Osteoblast (primary cell): ENCODE measurements at regions not wholly inside any gene's neighbourhood (a gene's known extent, or its start where the extent isn't known, plus 50 kb on each side); places are given as distances from the start of the nearest gene placed in this dataset.

Experiments
- DNase-seq: peaks from one replicate; pipeline ENCODE4 v3.0.0; 2011; ENCODE audit warnings: low spot score, mixed read lengths; ENCODE audit not compliant: insufficient read length; ENCODE audit errors: missing footprints
- H2AFZ ChIP-seq: 2 replicates; pipeline ENCODE4 v1.6.0; 2011; ENCODE audit warnings: mild to moderate bottlenecking, low read length
- H3K27ac ChIP-seq: 2 replicates; pipeline ENCODE4 v1.5.1; 2011; ENCODE audit warnings: mild to moderate bottlenecking, low read depth, low read length, moderate library complexity
- H3K27me3 ChIP-seq: 2 replicates; pipeline ENCODE4 v1.6.0; 2012; ENCODE audit warnings: mild to moderate bottlenecking, control low read depth, inconsistent platforms, low read length, moderate library complexity; ENCODE audit not compliant: insufficient read depth
- H3K36me3 ChIP-seq: 2 replicates; pipeline ENCODE4 v1.5.1; 2011; ENCODE audit warnings: mild to moderate bottlenecking, low read length, control low read depth, moderate library complexity; ENCODE audit not compliant: insufficient read depth
- H3K4me1 ChIP-seq: 2 replicates; pipeline ENCODE4 v1.5.1; 2011; ENCODE audit warnings: mild to moderate bottlenecking, low read length, control low read depth, moderate library complexity; ENCODE audit not compliant: insufficient read depth
- H3K4me2 ChIP-seq: 2 replicates; pipeline ENCODE4 v1.6.0; 2011; ENCODE audit warnings: mild to moderate bottlenecking, low read length; ENCODE audit not compliant: insufficient read depth
- H3K4me3 ChIP-seq: fragments of 200-600 bp; sonication (generic); 3 replicates; pipeline ENCODE4 v1.5.1; 2012; ENCODE audit warnings: mild to moderate bottlenecking, low read length, inconsistent platforms; ENCODE audit not compliant: insufficient read depth
- H3K79me2 ChIP-seq: 2 replicates; pipeline ENCODE4 v1.6.0; 2012; ENCODE audit warnings: mild to moderate bottlenecking, low read length, control low read depth, inconsistent platforms; ENCODE audit not compliant: insufficient read depth
- H3K9me3 ChIP-seq: 2 replicates; pipeline ENCODE4 v1.5.1; 2011; ENCODE audit warnings: low read depth, low read length, control low read depth
- H4K20me1 ChIP-seq: 2 replicates; pipeline ENCODE4 v1.6.0; 2012; ENCODE audit warnings: mild to moderate bottlenecking, low read length, control low read depth; ENCODE audit not compliant: insufficient read depth
- CTCF ChIP-seq: IDR thresholded peaks from 2 replicates; pipeline ENCODE4 v1.5.1; 2011; ENCODE audit warnings: mild to moderate bottlenecking, low read depth, low read length, moderate library complexity; ENCODE audit errors: extremely low read depth

GRCh38 chr12:41697161-41697560 is 447.5 kb downstream of the GXYLT1 start:
- no peaks in the 10 kb centered on the region for H3K79me2 ChIP-seq
- peaks cover 2% of the 10 kb centered on the region for H3K9me3 ChIP-seq
- no peak for DNase-seq
- H4K20me1 ChIP-seq: no peaks in the 10 kb centered on the region
- H3K27me3 ChIP-seq: no peaks in the 10 kb centered on the region
- H2AFZ ChIP-seq: no peak overlapping the region
- no peak overlapping the region for H3K27ac ChIP-seq
- TF ChIP-seq CTCF: no peak
- no peaks in the 10 kb centered on the region for H3K36me3 ChIP-seq
- no peak overlapping the region for H3K4me3 ChIP-seq
- H3K4me1 ChIP-seq: no peaks in the 10 kb centered on the region
- H3K4me2 ChIP-seq: no peak overlapping the region

- no peaks in the 10 kb centered on the region for H3K79me2 ChIP-seq
- H3K27ac ChIP-seq: no peak overlapping the region
- no peaks in the 10 kb centered on the region for H3K36me3 ChIP-seq
- no peak overlapping the region for H2AFZ ChIP-seq
- H3K9me3 ChIP-seq: no peaks in the 10 kb centered on the region
- no peak for DNase-seq
- TF ChIP-seq CTCF: no peak
- no peaks in the 10 kb centered on the region for H3K27me3 ChIP-seq
- H3K4me1 ChIP-seq: no peaks in the 10 kb centered on the region
- no peak overlapping the region for H3K4me3 ChIP-seq
- no peaks in the 10 kb centered on the region for H4K20me1 ChIP-seq
- no peak overlapping the region for H3K4me2 ChIP-seq
Observed at GRCh38 chr12:41684997-41685396, 459.7 kb downstream of the GXYLT1 start.

- H3K79me2 ChIP-seq: no peaks in the 10 kb centered on the region
- no peak overlapping the region for H3K4me3 ChIP-seq
- H4K20me1 ChIP-seq: no peaks in the 10 kb centered on the region
- H3K9me3 ChIP-seq: no peaks in the 10 kb centered on the region
- no peak overlapping the region for H3K4me2 ChIP-seq
- no peak for TF ChIP-seq CTCF
- H3K27me3 ChIP-seq: no peaks in the 10 kb centered on the region
- H2AFZ ChIP-seq: no peak overlapping the region
- DNase-seq: no peak
- H3K4me1 ChIP-seq: no peaks in the 10 kb centered on the region
- H3K36me3 ChIP-seq: no peaks in the 10 kb centered on the region
- H3K27ac ChIP-seq: no peak overlapping the region
Observed at GRCh38 chr12:41683513-41684240, 461.0 kb downstream of the GXYLT1 start.

GRCh38 chr12:41683023-41683422 is 461.7 kb downstream of the GXYLT1 start:
- no peaks in the 10 kb centered on the region for H3K4me1 ChIP-seq
- no peak overlapping the region for H3K27ac ChIP-seq
- H3K4me3 ChIP-seq: no peak overlapping the region
- no peaks in the 10 kb centered on the region for H4K20me1 ChIP-seq
- H3K9me3 ChIP-seq: no peaks in the 10 kb centered on the region
- DNase-seq: no peak
- TF ChIP-seq CTCF: no peak
- no peaks in the 10 kb centered on the region for H3K36me3 ChIP-seq
- no peaks in the 10 kb centered on the region for H3K27me3 ChIP-seq
- H3K4me2 ChIP-seq: no peak overlapping the region
- H3K79me2 ChIP-seq: no peaks in the 10 kb centered on the region
- H2AFZ ChIP-seq: no peak overlapping the region
